ENCODE measurements at regions not wholly inside any gene's neighbourhood (a gene's known extent, or its start where the extent isn't known, plus 50 kb on each side); places are given as distances from the start of the nearest gene placed in this dataset.
A peak's percentile ranks its signal among the peaks of the same experiment; 100 is the strongest.

DNA sequence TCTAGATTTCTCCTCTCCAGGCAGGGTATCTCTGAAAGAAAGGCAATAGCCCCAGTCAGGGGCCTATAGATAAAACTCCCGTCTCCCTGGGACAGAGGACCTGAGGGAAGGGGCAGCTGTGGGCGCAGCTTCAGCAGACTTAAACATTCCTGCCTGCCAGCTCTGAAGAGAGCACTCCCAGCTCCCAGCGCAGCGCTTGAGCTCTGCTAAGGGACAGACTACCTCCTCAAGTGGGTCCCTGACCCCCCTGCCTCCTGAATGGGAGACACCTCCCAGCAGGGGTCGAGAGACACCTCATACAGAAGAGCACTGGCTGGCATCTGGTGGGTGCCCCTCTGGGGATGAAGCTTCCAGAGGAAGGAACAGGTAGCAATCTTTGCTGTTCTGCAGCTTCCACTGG lies 556.9 kb downstream of the EPM2A start:
- H3K27ac ChIP-seq (ENCODE audit: low read length) = no peak overlapping the region
- intact Hi-C loops (cut with micrococcal nuclease) = no loop called here
- H3K9me3 ChIP-seq (ENCODE audit: low read length) = no peaks in the 10 kb centered on the region
- DNase-seq = no peak
- no TSS peak for BruUV-seq (replicated peaks)
- no peak overlapping the region for H3K9ac ChIP-seq (ENCODE audit: low read length)
- H3K4me1 ChIP-seq (ENCODE audit: insufficient read depth, low read length) = no peaks in the 10 kb centered on the region
- no peak overlapping the region for H3K4me3 ChIP-seq (ENCODE audit: low read length)
- H4K20me1 ChIP-seq (ENCODE audit: low read length) = no peaks in the 10 kb centered on the region
- H3F3A ChIP-seq (ENCODE audit: low read length, unreplicated experiment) = no peaks in the 10 kb centered on the region
- no peak overlapping the region for H2AFZ ChIP-seq (ENCODE audit: low read length)
- ChIA-PET CTCF (no interaction called here), POLR2A (ENCODE audit: unreplicated experiment) (no interaction called here)
- H3K27me3 ChIP-seq (ENCODE audit: low read length) = no peaks in the 10 kb centered on the region
- no peaks in the 10 kb centered on the region for H3K79me2 ChIP-seq (ENCODE audit: low read length)
- H3K9me2 ChIP-seq (replicated peaks; ENCODE audit: low read length) = no peaks in the 10 kb centered on the region
- ATAC-seq = no peak
- no peak overlapping the region for H3K4me2 ChIP-seq (ENCODE audit: low read length)
- no peaks in the 10 kb centered on the region for H3K36me3 ChIP-seq (ENCODE audit: low read depth, low read length)
- TF ChIP-seq, protein P1, sequence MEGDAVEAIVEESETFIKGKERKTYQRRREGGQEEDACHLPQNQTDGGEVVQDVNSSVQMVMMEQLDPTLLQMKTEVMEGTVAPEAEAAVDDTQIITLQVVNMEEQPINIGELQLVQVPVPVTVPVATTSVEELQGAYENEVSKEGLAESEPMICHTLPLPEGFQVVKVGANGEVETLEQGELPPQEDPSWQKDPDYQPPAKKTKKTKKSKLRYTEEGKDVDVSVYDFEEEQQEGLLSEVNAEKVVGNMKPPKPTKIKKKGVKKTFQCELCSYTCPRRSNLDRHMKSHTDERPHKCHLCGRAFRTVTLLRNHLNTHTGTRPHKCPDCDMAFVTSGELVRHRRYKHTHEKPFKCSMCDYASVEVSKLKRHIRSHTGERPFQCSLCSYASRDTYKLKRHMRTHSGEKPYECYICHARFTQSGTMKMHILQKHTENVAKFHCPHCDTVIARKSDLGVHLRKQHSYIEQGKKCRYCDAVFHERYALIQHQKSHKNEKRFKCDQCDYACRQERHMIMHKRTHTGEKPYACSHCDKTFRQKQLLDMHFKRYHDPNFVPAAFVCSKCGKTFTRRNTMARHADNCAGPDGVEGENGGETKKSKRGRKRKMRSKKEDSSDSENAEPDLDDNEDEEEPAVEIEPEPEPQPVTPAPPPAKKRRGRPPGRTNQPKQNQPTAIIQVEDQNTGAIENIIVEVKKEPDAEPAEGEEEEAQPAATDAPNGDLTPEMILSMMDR (conservative IDR thresholded peaks at IDR 0.05; ENCODE audit: low read depth, low read length) = no peak
- TF ChIP-seq EZH2phosphoT487 (IDR thresholded peaks at IDR 0.05; ENCODE audit: borderline replicate concordance, low read length) = no peak
- TF ChIP-seq EZH2 (IDR thresholded peaks at IDR 0.05; ENCODE audit: low read length, unreplicated experiment) = no peak

DNA sequence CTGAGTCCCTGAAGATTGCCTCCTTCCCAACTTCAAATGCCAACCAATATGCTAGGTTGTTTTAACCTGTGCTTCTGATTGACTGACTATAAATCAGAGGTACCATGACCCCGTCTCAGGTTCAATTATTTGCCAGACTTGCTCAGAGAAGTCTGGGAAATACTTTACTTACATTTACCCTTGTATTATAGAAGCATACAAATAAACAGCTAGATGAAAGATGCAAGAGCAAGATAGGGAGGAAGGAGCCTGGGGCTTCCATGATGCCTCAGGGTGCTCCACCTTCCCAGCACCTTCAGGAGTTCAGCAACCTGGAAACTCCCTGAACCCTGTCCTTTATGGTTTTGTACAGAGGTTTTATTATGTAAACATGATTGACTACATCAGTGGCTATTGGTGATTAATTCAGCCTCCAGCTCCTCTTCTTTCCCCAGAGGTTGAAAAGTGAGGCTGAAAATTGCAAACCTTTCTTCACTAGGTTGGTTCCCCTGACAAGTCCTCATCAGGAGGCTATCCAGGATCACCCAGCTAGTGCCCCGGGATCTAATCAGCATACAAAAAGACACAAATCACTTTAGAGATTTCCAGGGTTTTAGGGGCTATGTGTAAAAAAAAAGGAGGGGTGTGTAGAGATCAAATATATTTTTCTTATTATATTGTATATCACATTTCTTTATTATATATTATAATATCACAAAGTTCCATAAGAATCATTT lies 547.7 kb downstream of the EPM2A start:
- no peaks in the 10 kb centered on the region for H3K9me3 ChIP-seq (ENCODE audit: low read length)
- H3F3A ChIP-seq (ENCODE audit: low read length, unreplicated experiment) = no peaks in the 10 kb centered on the region
- no peak overlapping the region for H3K4me3 ChIP-seq (ENCODE audit: low read length)
- H3K27me3 ChIP-seq (ENCODE audit: low read length) = no peaks in the 10 kb centered on the region
- DNase-seq (no peak), ATAC-seq (no peak)
- POLR2A ChIA-PET (ENCODE audit: unreplicated experiment) = no interaction called here
- intact Hi-C loops (cut with micrococcal nuclease) = no loop called here
- no peak overlapping the region for H3K27ac ChIP-seq (ENCODE audit: low read length)
- H3K9me2 ChIP-seq (replicated peaks; ENCODE audit: low read length) = no peaks in the 10 kb centered on the region
- H3K4me1 ChIP-seq (ENCODE audit: insufficient read depth, low read length) = no peaks in the 10 kb centered on the region
- no peak overlapping the region for H3K9ac ChIP-seq (ENCODE audit: low read length)
- no peaks in the 10 kb centered on the region for H3K36me3 ChIP-seq (ENCODE audit: low read depth, low read length)
- H3K79me2 ChIP-seq (ENCODE audit: low read length) = no peaks in the 10 kb centered on the region
- BruUV-seq (replicated peaks) = no TSS peak
- no peaks in the 10 kb centered on the region for H4K20me1 ChIP-seq (ENCODE audit: low read length)
- H2AFZ ChIP-seq (ENCODE audit: low read length) = no peak overlapping the region
- CTCF ChIA-PET = no interaction called here
- TF ChIP-seq EZH2phosphoT487 (IDR thresholded peaks at IDR 0.05; ENCODE audit: borderline replicate concordance, low read length) (no peak), EZH2 (IDR thresholded peaks at IDR 0.05; ENCODE audit: low read length, unreplicated experiment) (no peak)
- TF ChIP-seq, protein P1 (conservative IDR thresholded peaks at IDR 0.05; ENCODE audit: low read depth, low read length) = no peak
- H3K4me2 ChIP-seq (ENCODE audit: low read length) = no peak overlapping the region

DNA sequence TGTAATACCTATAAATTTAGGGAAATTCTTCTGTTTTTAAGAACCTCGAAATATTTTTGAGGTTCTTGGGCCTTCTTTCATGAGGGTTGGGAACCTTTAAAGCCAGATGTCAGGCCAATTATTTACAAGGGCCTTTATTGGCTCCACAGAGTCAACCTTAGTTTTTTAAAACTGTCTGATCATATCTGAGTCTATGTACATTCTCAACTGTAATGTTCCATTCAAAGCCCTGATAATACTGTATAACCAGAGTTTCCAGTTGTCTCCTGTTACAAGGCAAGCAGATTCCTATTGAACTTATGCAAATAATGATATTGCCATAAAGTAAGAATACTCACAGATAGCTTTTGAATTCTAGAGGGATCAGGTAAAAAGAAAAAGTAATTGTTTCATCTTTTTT lies 545.5 kb downstream of the EPM2A start:
- Histone ChIP-seq H3K36me3 (ENCODE audit: low read depth, low read length) (no peaks in the 10 kb centered on the region), H3K4me2 (ENCODE audit: low read length) (no peak overlapping the region), H3K9me2 (replicated peaks; ENCODE audit: low read length) (no peaks in the 10 kb centered on the region), H4K20me1 (ENCODE audit: low read length) (no peaks in the 10 kb centered on the region), H2AFZ (ENCODE audit: low read length) (no peak overlapping the region), H3K4me3 (ENCODE audit: low read length) (no peak overlapping the region), H3K9ac (ENCODE audit: low read length) (no peak overlapping the region), H3K9me3 (ENCODE audit: low read length) (no peaks in the 10 kb centered on the region), H3K27me3 (ENCODE audit: low read length) (no peaks in the 10 kb centered on the region), H3F3A (ENCODE audit: low read length, unreplicated experiment) (no peaks in the 10 kb centered on the region), H3K4me1 (ENCODE audit: insufficient read depth, low read length) (no peaks in the 10 kb centered on the region), H3K27ac (ENCODE audit: low read length) (no peak overlapping the region), H3K79me2 (ENCODE audit: low read length) (no peaks in the 10 kb centered on the region)
- ChIA-PET POLR2A (ENCODE audit: unreplicated experiment) (no interaction called here), CTCF (no interaction called here)
- BruUV-seq (replicated peaks) = no TSS peak
- peak; percentile 24; the same call in 1 of the 2 replicates for ATAC-seq
- peak; percentile 31 for DNase-seq
- intact Hi-C loops (cut with micrococcal nuclease) = no loop called here
- TF ChIP-seq EZH2phosphoT487 (IDR thresholded peaks at IDR 0.05; ENCODE audit: borderline replicate concordance, low read length) (no peak), EZH2 (IDR thresholded peaks at IDR 0.05; ENCODE audit: low read length, unreplicated experiment) (no peak)
- TF ChIP-seq, protein P1 (conservative IDR thresholded peaks at IDR 0.05; ENCODE audit: low read depth, low read length) = no peak

Data from PC-3 (cell line).